ENCODE measurements at regions not wholly inside any gene's neighbourhood (a gene's known extent, or its start where the extent isn't known, plus 50 kb on each side); places are given as distances from the start of the nearest gene placed in this dataset.

DNA sequence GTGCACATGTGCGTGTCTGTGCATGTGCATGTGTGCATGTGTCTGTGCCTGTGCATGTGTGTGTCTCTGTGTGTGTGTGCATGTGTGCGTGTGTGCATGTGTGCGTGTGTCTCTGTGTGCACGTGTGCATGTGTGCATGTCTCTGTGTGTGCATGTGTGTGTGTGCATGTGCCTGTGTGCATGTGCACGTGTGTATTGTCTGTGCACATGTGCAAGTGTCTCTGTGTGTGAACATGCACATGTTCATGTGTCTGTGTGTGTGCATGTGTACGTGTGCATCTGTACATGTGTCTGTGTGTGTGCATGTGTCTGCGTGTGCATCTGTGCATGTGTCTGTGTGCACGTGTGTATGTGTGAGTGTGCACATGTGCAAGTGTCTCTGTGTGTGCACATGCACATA, 277.3 kb downstream of the GALR1 start:
- TF ChIP-seq, protein P1, sequence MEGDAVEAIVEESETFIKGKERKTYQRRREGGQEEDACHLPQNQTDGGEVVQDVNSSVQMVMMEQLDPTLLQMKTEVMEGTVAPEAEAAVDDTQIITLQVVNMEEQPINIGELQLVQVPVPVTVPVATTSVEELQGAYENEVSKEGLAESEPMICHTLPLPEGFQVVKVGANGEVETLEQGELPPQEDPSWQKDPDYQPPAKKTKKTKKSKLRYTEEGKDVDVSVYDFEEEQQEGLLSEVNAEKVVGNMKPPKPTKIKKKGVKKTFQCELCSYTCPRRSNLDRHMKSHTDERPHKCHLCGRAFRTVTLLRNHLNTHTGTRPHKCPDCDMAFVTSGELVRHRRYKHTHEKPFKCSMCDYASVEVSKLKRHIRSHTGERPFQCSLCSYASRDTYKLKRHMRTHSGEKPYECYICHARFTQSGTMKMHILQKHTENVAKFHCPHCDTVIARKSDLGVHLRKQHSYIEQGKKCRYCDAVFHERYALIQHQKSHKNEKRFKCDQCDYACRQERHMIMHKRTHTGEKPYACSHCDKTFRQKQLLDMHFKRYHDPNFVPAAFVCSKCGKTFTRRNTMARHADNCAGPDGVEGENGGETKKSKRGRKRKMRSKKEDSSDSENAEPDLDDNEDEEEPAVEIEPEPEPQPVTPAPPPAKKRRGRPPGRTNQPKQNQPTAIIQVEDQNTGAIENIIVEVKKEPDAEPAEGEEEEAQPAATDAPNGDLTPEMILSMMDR (IDR thresholded peaks at IDR 0.05), result no peak
- no peak for TF ChIP-seq POLR2A (IDR thresholded peaks at IDR 0.05)

Data from heart left ventricle (tissue), 13 donors.